Left colon (tissue), 2 donors: ENCODE measurements at regions not wholly inside any gene's neighbourhood (a gene's known extent, or its start where the extent isn't known, plus 50 kb on each side); places are given as distances from the start of the nearest gene placed in this dataset.
"Not testable (repeated sequence)": the region's sequence is repeated elsewhere in the genome, so short reads cannot be mapped to it uniquely, and the experiment has no call there.

Experiments
- ATAC-seq: fragments of 200-7000 bp; cut with Tn5 transposase; one replicate; pipeline ENCODE4 v1.9.1; 2020; ENCODE audit warnings: mild to moderate bottlenecking, moderate library complexity
- DNase-seq, 2 donors: peaks; one replicate each; pipeline ENCODE4 v3.0.0-alpha.2; 2020
- intact Hi-C, 2 donors: fragments of 100-400 bp; cut with DNase I in 1 of 2; cut with micrococcal nuclease in 1 of 2; formaldehyde crosslinking; loops; one replicate each; pipeline versions ENCODE4 v1.11.2 to v1.14.0; 2022; cut with DNase I, micrococcal nuclease
- donor health status: DM: no; HTN: no; CAD: no.
- donor health status: DM: yes; HTN: yes; CAD: no.

- ATAC-seq (no peak), DNase-seq (no peak)
- intact Hi-C loops: no loop called here
These were observed 282.3 kb downstream of the SEC16B start for GRCh38 chr1:177687544-177687943.

- DNase-seq (no peak), ATAC-seq (no peak)
- intact Hi-C loops: no loop called here
These were observed 282.9 kb downstream of the SEC16B start for GRCh38 chr1:177686933-177687332.

GRCh38 chr1:177669161-177669560 is 300.7 kb downstream of the SEC16B start:
- intact Hi-C loops: no loop called here
- DNase-seq (no peak), ATAC-seq (no peak)

GRCh38 chr1:177665935-177666334 is 303.9 kb downstream of the SEC16B start:
- ATAC-seq: no peak
- no peak for DNase-seq
- intact Hi-C loops: no loop called here

- DNase-seq, intact Hi-C loops, ATAC-seq: not testable (repeated sequence)
These were observed 305.1 kb downstream of the SEC16B start for GRCh38 chr1:177664742-177665141.

GRCh38 chr1:177660188-177660587 is 309.7 kb downstream of the SEC16B start:
- ATAC-seq (no peak), DNase-seq (no peak)
- intact Hi-C loops: no loop called here

GRCh38 chr1:177659281-177659680 is 310.6 kb downstream of the SEC16B start:
- intact Hi-C loops: no loop called here
- DNase-seq: no peak
- ATAC-seq: no peak

- no peak for ATAC-seq
- DNase-seq: no peak
- intact Hi-C loops: no loop called here
These were observed 313.3 kb downstream of the SEC16B start for GRCh38 chr1:177656598-177656997.

- intact Hi-C loops: no loop called here
- ATAC-seq: peak; percentile 29
- no peak for DNase-seq
These were observed 318.9 kb downstream of the SEC16B start for GRCh38 chr1:177650947-177651346.

GRCh38 chr1:177648731-177649265 is 321.1 kb downstream of the SEC16B start:
- intact Hi-C loops: no loop called here
- DNase-seq (no peak), ATAC-seq (no peak)

GRCh38 chr1:177648138-177648537 is 321.7 kb downstream of the SEC16B start:
- ATAC-seq (no peak), DNase-seq (no peak)
- intact Hi-C loops: no loop called here

- ATAC-seq (no peak), DNase-seq (no peak)
- intact Hi-C loops: no loop called here
These were observed 322.8 kb downstream of the SEC16B start for GRCh38 chr1:177646757-177647730.

GRCh38 chr1:177645491-177646190 is 324.2 kb downstream of the SEC16B start:
- no peak for DNase-seq
- intact Hi-C loops: no loop called here
- no peak for ATAC-seq

- no peak for ATAC-seq
- intact Hi-C loops: no loop called here
- DNase-seq: no peak
These were observed 329.2 kb downstream of the SEC16B start for GRCh38 chr1:177640687-177641086.

- intact Hi-C loops, ATAC-seq, DNase-seq: not testable (repeated sequence)
These were observed 335.7 kb downstream of the SEC16B start for GRCh38 chr1:177634151-177634550.

- ATAC-seq: no peak
- intact Hi-C loops: no loop called here
- DNase-seq: no peak
These were observed 336.8 kb downstream of the SEC16B start for GRCh38 chr1:177632923-177633615.

- intact Hi-C loops: no loop called here
- no peak for DNase-seq
- ATAC-seq: no peak
These were observed 338.1 kb downstream of the SEC16B start for GRCh38 chr1:177631770-177632169.

GRCh38 chr1:177629526-177629925 is 340.3 kb downstream of the SEC16B start:
- no peak for ATAC-seq
- intact Hi-C loops: no loop called here
- DNase-seq: no peak
